Gastroesophageal sphincter (tissue), 4 donors: ENCODE measurements at regions not wholly inside any gene's neighbourhood (a gene's known extent, or its start where the extent isn't known, plus 50 kb on each side); places are given as distances from the start of the nearest gene placed in this dataset.
"Not testable (repeated sequence)": the region's sequence is repeated elsewhere in the genome, so short reads cannot be mapped to it uniquely, and the experiment has no call there.

Source experiments
- ATAC-seq: fragments of 150-250 bp; one replicate; pipeline ENCODE4 v1.9.1; 2016; ENCODE audit warnings: mild to moderate bottlenecking, moderate library complexity
- H3K27ac ChIP-seq, 4 donors: fragments of 200-600 bp; sonication (generic) in 3 of 4; 1 replicate in 3 of 4; 2 replicates in 1 of 4; pipeline ENCODE4 v1.5.1; 2016 to 2019
- H3K27me3 ChIP-seq: fragments of 200-600 bp; sonication (generic); one replicate; pipeline ENCODE4 v1.5.1; 2019
- H3K36me3 ChIP-seq, 2 donors: fragments of 200-600 bp; sonication (generic); one replicate each; pipeline ENCODE4 v1.5.1; 2019; ENCODE audit warnings: control low read depth in 1 of 2
- H3K4me1 ChIP-seq, 3 donors: fragments of 200-600 bp; sonication (generic); 1 replicate in 2 of 3; 2 replicates in 1 of 3; pipeline ENCODE4 v1.5.1; 2016 to 2019; ENCODE audit warnings: control low read depth in 2 of 3
- H3K4me3 ChIP-seq, 2 donors: fragments of 200-600 bp; sonication (generic); one replicate each; pipeline ENCODE4 v1.5.1; 2019; ENCODE audit warnings: mild to moderate bottlenecking in 1 of 2, moderate library complexity in 1 of 2
- H3K9me3 ChIP-seq, 3 donors: fragments of 200-600 bp; sonication (generic); one replicate each; pipeline ENCODE4 v1.5.1; 2017 to 2019; ENCODE audit warnings: control low read depth in 2 of 3
- CTCF ChIP-seq, 4 experiments: fragments of 200-600 bp in 2 of 4; fragments of 450-650 bp in 2 of 4; sonication (generic) in 1 of 4; IDR thresholded peaks; one replicate each; pipeline ENCODE4 v1.5.1; 2017 to 2019; ENCODE audit warnings: antibody characterized with exemption in 4 of 4, mild to moderate bottlenecking in 2 of 4, moderate library complexity in 2 of 4
- EP300 ChIP-seq: sonication (generic); formaldehyde crosslinking; IDR thresholded peaks from one replicate; pipeline ENCODE4 v1.6.1; 2017; ENCODE audit warnings: antibody characterized with exemption, mild to moderate bottlenecking
- POLR2A ChIP-seq, 2 donors: fragments of 450-650 bp; IDR thresholded peaks; one replicate each; pipeline ENCODE4 v1.6.1; 2017; ENCODE audit warnings: antibody characterized with exemption in 2 of 2, mild to moderate bottlenecking in 2 of 2, moderate library complexity in 1 of 2
- POLR2AphosphoS5 ChIP-seq: sonication (generic); formaldehyde crosslinking; IDR thresholded peaks from one replicate; pipeline ENCODE4 v1.6.1; 2017; ENCODE audit warnings: antibody characterized with exemption
- WGBS, 2 donors: methylation state at CpG; one replicate each; pipeline ENCODE4 v1.1.5; 2018; ENCODE audit warnings: low coverage in 1 of 2; 5-methylcytosine and 5-hydroxymethylcytosine counted together

GRCh38 chr2:32874931-32875330, 71.8 kb upstream of the LTBP1 start:
- H3K9me3 ChIP-seq = no peaks in the 10 kb centered on the region
- peaks cover 0 to 11% (median 0%) of the 10 kb centered on the region in 3 donors for H3K4me1 ChIP-seq
- no peaks in the 10 kb centered on the region for H3K36me3 ChIP-seq
- no peak for TF ChIP-seq CTCF (IDR thresholded peaks at IDR 0.05)
- no peak for TF ChIP-seq EP300
- TF ChIP-seq POLR2A (IDR thresholded peaks at IDR 0.05) = no peak
- no peak for TF ChIP-seq POLR2AphosphoS5
- H3K4me3 ChIP-seq = peak overlapping the region in 1 of 2 donors; percentile 12
- H3K27ac ChIP-seq = no peak overlapping the region
- no peaks in the 10 kb centered on the region for H3K27me3 ChIP-seq
- 39 to 47% methylated on average over 3 of the region's 3 CpGs for WGBS, 2 donors
- ATAC-seq = no peak

GRCh38 chr2:32877587-32878510, 68.9 kb upstream of the LTBP1 start:
- no peak for TF ChIP-seq POLR2AphosphoS5
- no peak for TF ChIP-seq CTCF (IDR thresholded peaks at IDR 0.05)
- TF ChIP-seq POLR2A (IDR thresholded peaks at IDR 0.05) = no peak
- TF ChIP-seq EP300 = no peak
- H3K4me3 ChIP-seq = no peak overlapping the region
- no peaks in the 10 kb centered on the region for H3K36me3 ChIP-seq
- H3K9me3 ChIP-seq = no peaks in the 10 kb centered on the region
- WGBS, 2 donors = 80 to 83% methylated on average over 10 to 12 of the region's 12 CpGs
- no peak for ATAC-seq
- no peaks in the 10 kb centered on the region for H3K27me3 ChIP-seq
- no peak overlapping the region for H3K27ac ChIP-seq
- peaks cover 0 to 11% (median 0%) of the 10 kb centered on the region in 3 donors for H3K4me1 ChIP-seq

GRCh38 chr2:32879943-32880342, 66.8 kb upstream of the LTBP1 start:
- not testable (repeated sequence) for H3K9me3 ChIP-seq, H3K27ac ChIP-seq, H3K36me3 ChIP-seq, H3K27me3 ChIP-seq, ATAC-seq, H3K4me3 ChIP-seq, H3K4me1 ChIP-seq
- 88 to 95% methylated on average over 3 to 5 of the region's 7 CpGs for WGBS, 2 donors

GRCh38 chr2:32882816-32883810, 63.6 kb upstream of the LTBP1 start:
- Histone ChIP-seq H3K27ac (no peak overlapping the region), H3K36me3 (no peaks in the 10 kb centered on the region), H3K9me3 (peaks cover 0 to 17% (median 0%) of the 10 kb centered on the region in 3 donors), H3K4me3 (no peak overlapping the region), H3K27me3 (no peaks in the 10 kb centered on the region), H3K4me1 (no peaks in the 10 kb centered on the region)
- no peak for ATAC-seq
- WGBS, 2 donors = 83 to 94% methylated on average over 7 to 10 of the region's 10 CpGs
- TF ChIP-seq CTCF (IDR thresholded peaks at IDR 0.05) = no peak
- TF ChIP-seq EP300 = no peak
- no peak for TF ChIP-seq POLR2A (IDR thresholded peaks at IDR 0.05)
- no peak for TF ChIP-seq POLR2AphosphoS5

- WGBS, 2 donors = 60 to 83% methylated on average over 1 to 2 of the region's 2 CpGs
- TF ChIP-seq POLR2A (IDR thresholded peaks at IDR 0.05) (no peak), EP300 (no peak), POLR2AphosphoS5 (no peak), CTCF (IDR thresholded peaks at IDR 0.05) (no peak)
- no peak for ATAC-seq
Observed at GRCh38 chr2:32884346-32884745, 62.4 kb upstream of the LTBP1 start.

GRCh38 chr2:32886397-32887055, 60.2 kb upstream of the LTBP1 start:
- not testable (repeated sequence) for H3K27ac ChIP-seq, H3K4me3 ChIP-seq, H3K4me1 ChIP-seq, H3K36me3 ChIP-seq, ATAC-seq, H3K27me3 ChIP-seq
- H3K9me3 ChIP-seq = peaks cover 0 to 17% (median 0%) of the 10 kb centered on the region in 3 donors
- WGBS, 2 donors = 90% methylated on average over 2 of the region's 34 CpGs; no CpG with 5 or more reads in 1 of the 2 donors

More at GRCh38 chr2:32884346-32884745, 62.4 kb upstream of the LTBP1 start:
- no peaks in the 10 kb centered on the region for H3K27me3 ChIP-seq
- peaks cover 0 to 17% (median 0%) of the 10 kb centered on the region in 3 donors for H3K9me3 ChIP-seq
- no peaks in the 10 kb centered on the region for H3K4me1 ChIP-seq
- no peak overlapping the region for H3K4me3 ChIP-seq
- H3K36me3 ChIP-seq = no peaks in the 10 kb centered on the region
- no peak overlapping the region for H3K27ac ChIP-seq
